A673 (cell line): ENCODE measurements at regions not wholly inside any gene's neighbourhood (a gene's known extent, or its start where the extent isn't known, plus 50 kb on each side); places are given as distances from the start of the nearest gene placed in this dataset.
"Not testable (repeated sequence)": the region's sequence is repeated elsewhere in the genome, so short reads cannot be mapped to it uniquely, and the experiment has no call there.

Source experiments
- EZH2 ChIP-seq: fragments of 200-600 bp; sonication (generic); IDR thresholded peaks from 2 replicates; pipeline ENCODE4 v1.6.1; 2017; ENCODE audit warnings: borderline replicate concordance, low read depth, mild to moderate bottlenecking, mixed read lengths, antibody characterized with exemption, low read length; ENCODE audit not compliant: poor library complexity, severe bottlenecking
- TF ChIP-seq, protein P1 (sequence below): fragments of 300-800, 200-600 bp; sonication (generic); conservative IDR thresholded peaks from 2 replicates; pipeline ENCODE4 v1.5.1; 2017; ENCODE audit warnings: low read depth, mild to moderate bottlenecking, antibody characterized with exemption, low read length, moderate library complexity, mixed read lengths

DNA sequence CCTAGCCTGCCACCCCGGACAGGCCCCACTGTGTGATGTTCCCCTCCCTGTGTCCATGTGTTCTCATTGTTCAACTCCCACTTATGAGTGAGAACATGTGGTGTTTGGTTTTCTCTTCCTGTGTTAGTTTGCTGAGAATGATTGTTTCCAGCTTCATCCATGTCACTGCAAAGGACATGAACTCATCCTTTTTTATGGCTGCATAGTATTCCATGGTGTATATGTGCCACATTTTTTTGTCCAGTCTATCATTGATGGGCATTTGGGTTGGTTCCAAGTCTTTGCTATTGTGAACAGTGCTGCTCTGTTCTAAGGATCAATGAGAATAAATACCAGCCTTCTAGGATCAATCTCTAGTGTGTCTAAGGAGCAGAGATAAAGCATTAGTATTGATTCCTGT is 543.9 kb upstream of the ZNF804A start:
- TF ChIP-seq, protein P1, sequence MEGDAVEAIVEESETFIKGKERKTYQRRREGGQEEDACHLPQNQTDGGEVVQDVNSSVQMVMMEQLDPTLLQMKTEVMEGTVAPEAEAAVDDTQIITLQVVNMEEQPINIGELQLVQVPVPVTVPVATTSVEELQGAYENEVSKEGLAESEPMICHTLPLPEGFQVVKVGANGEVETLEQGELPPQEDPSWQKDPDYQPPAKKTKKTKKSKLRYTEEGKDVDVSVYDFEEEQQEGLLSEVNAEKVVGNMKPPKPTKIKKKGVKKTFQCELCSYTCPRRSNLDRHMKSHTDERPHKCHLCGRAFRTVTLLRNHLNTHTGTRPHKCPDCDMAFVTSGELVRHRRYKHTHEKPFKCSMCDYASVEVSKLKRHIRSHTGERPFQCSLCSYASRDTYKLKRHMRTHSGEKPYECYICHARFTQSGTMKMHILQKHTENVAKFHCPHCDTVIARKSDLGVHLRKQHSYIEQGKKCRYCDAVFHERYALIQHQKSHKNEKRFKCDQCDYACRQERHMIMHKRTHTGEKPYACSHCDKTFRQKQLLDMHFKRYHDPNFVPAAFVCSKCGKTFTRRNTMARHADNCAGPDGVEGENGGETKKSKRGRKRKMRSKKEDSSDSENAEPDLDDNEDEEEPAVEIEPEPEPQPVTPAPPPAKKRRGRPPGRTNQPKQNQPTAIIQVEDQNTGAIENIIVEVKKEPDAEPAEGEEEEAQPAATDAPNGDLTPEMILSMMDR: not testable (repeated sequence)
- not testable (repeated sequence) for TF ChIP-seq EZH2
